Neuronal stem cell (in vitro differentiated cells): ENCODE measurements at regions not wholly inside any gene's neighbourhood (a gene's known extent, or its start where the extent isn't known, plus 50 kb on each side); places are given as distances from the start of the nearest gene placed in this dataset.

Experiments
- DNase-seq: peaks from one replicate; pipeline ENCODE4 v3.0.0-alpha.2; 2013; ENCODE audit warnings: low spot score
- H2AFZ ChIP-seq: one replicate; pipeline ENCODE4 v1.6.1; 2013; ENCODE audit warnings: mild to moderate bottlenecking, low read length, inconsistent platforms
- H2AK5ac ChIP-seq: 2 replicates; pipeline ENCODE4 v1.6.1; 2013; ENCODE audit warnings: low read depth, mild to moderate bottlenecking, inconsistent platforms, low read length, moderate library complexity, mixed read lengths
- H2BK120ac ChIP-seq: 2 replicates; pipeline ENCODE4 v1.6.1; 2013; ENCODE audit warnings: low read depth, mild to moderate bottlenecking, inconsistent platforms, low read length, moderate library complexity, mixed read lengths
- H2BK12ac ChIP-seq: one replicate; pipeline ENCODE4 v1.6.1; 2013; ENCODE audit warnings: low read length, inconsistent platforms
- H2BK15ac ChIP-seq: 2 replicates; pipeline ENCODE4 v1.6.1; 2013; ENCODE audit warnings: mild to moderate bottlenecking, low read length, inconsistent platforms, mixed read lengths
- H2BK5ac ChIP-seq: one replicate; pipeline ENCODE4 v1.6.1; 2013; ENCODE audit warnings: inconsistent platforms, mild to moderate bottlenecking, low read length, moderate library complexity
- H3K14ac ChIP-seq: one replicate; pipeline ENCODE4 v1.6.1; 2013; ENCODE audit warnings: low read length, inconsistent platforms
- H3K18ac ChIP-seq: 2 replicates; pipeline ENCODE4 v1.6.1; 2013; ENCODE audit warnings: low read length, inconsistent platforms
- H3K23ac ChIP-seq: 2 replicates; pipeline ENCODE4 v1.6.1; 2013; ENCODE audit warnings: low read depth, mild to moderate bottlenecking, mixed read lengths, low read length, inconsistent platforms; ENCODE audit not compliant: poor library complexity
- H3K27ac ChIP-seq: replicated peaks from 3 replicates; pipeline ENCODE4 v1.5.1; 2013; ENCODE audit warnings: low read length, inconsistent platforms
- H3K27me3 ChIP-seq, 3 experiments: 2 replicates each; pipeline ENCODE4 v1.6.1; 2013; ENCODE audit warnings: low read length in 3 of 3, mild to moderate bottlenecking in 2 of 3, inconsistent platforms in 1 of 3, low read depth in 1 of 3, mixed read lengths in 1 of 3, moderate library complexity in 1 of 3; ENCODE audit not compliant: control insufficient read depth in 3 of 3, insufficient read depth in 3 of 3
- H3K36me3 ChIP-seq, 2 donors: replicated peaks in 1 of 2; 2 replicates each; pipeline ENCODE4 v1.6.1; 2013; ENCODE audit warnings: low read length in 2 of 2; ENCODE audit not compliant: control insufficient read depth in 2 of 2, insufficient read depth in 2 of 2
- H3K4ac ChIP-seq: 2 replicates; pipeline ENCODE4 v1.6.1; 2013; ENCODE audit warnings: inconsistent platforms, mild to moderate bottlenecking, low read length, moderate library complexity
- H3K4me1 ChIP-seq, 2 donors: 1 replicate in 1 of 2; 2 replicates in 1 of 2; pipeline ENCODE4 v1.6.1; 2013; ENCODE audit warnings: low read length in 2 of 2, low read depth in 1 of 2; ENCODE audit not compliant: control insufficient read depth in 2 of 2, insufficient read depth in 1 of 2
- H3K4me2 ChIP-seq: one replicate; pipeline ENCODE4 v1.6.1; 2013; ENCODE audit warnings: mild to moderate bottlenecking, low read length, inconsistent platforms; ENCODE audit not compliant: insufficient read depth, poor library complexity, severe bottlenecking
- H3K4me3 ChIP-seq, 2 donors: 2 replicates each; pipeline ENCODE4 v1.5.1; 2013; ENCODE audit warnings: low read length in 2 of 2, mild to moderate bottlenecking in 2 of 2, inconsistent platforms in 1 of 2, moderate library complexity in 1 of 2
- H3K79me1 ChIP-seq: one replicate; pipeline ENCODE4 v1.6.1; 2013; ENCODE audit warnings: low read depth, mild to moderate bottlenecking, inconsistent platforms, low read length, moderate library complexity
- H3K9ac ChIP-seq: one replicate; pipeline ENCODE4 v1.6.1; 2013; ENCODE audit warnings: mild to moderate bottlenecking, low read depth, low read length, inconsistent platforms; ENCODE audit not compliant: poor library complexity
- H3K9me3 ChIP-seq, 2 donors: replicated peaks in 1 of 2; 2 replicates each; pipeline versions ENCODE3 to v1.6.1; 2013; ENCODE audit warnings: low read length in 2 of 2, mild to moderate bottlenecking in 2 of 2, inconsistent platforms in 1 of 2, low read depth in 1 of 2, mixed read lengths in 1 of 2, moderate library complexity in 1 of 2; ENCODE audit not compliant: control insufficient read depth in 2 of 2, insufficient read depth in 1 of 2
- H4K8ac ChIP-seq: one replicate; pipeline ENCODE4 v1.6.1; 2013; ENCODE audit warnings: low read depth, mild to moderate bottlenecking, inconsistent platforms, low read length, moderate library complexity
- H4K91ac ChIP-seq: one replicate; pipeline ENCODE4 v1.6.1; 2013; ENCODE audit warnings: low read length, low read depth, mild to moderate bottlenecking, inconsistent platforms; ENCODE audit not compliant: poor library complexity
- WGBS, 2 donors: extraction: QIAGEN DNeasy Blood & Tissue Kit; methylation state at CpG; one replicate each; pipeline ENCODE4 v1.1.7; 2013; ENCODE audit warnings: missing lambda C conversion rate in 2 of 2, mixed read lengths in 1 of 2; ENCODE audit not compliant: insufficient read length in 2 of 2, insufficient replicate concordance in 1 of 2; ENCODE audit errors: extremely low coverage in 2 of 2; 5-methylcytosine and 5-hydroxymethylcytosine counted together

DNA sequence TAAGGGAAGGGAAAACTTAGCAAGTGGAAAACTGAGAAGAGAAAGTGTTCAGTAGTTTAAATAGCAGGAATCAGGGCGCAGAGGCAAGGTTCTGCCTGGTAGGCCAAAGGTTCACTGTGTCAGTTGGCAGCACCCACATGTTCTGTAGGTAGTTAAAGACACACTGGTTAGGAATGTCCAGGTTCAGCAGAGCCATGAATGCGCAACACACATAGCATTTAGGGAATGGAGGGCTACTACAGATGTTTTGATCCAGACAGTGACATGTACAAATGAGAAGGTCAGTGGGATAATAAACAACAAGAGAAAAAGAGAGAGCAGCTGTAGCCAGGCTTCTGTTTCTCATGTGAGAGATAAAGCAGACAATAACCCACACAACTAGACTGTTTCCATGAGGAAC is 56.2 kb upstream of the ARHGAP42 start:
- Histone ChIP-seq H4K8ac (no peak overlapping the region), H3K27ac (no peak overlapping the region), H3K23ac (no peak overlapping the region), H3K14ac (no peak overlapping the region), H4K91ac (no peak overlapping the region), H2BK15ac (no peak overlapping the region), H3K4me3 (no peak overlapping the region), H3K4ac (no peak overlapping the region), H3K27me3 (no peaks in the 10 kb centered on the region), H3K9me3 (no peaks in the 10 kb centered on the region), H3K18ac (no peak overlapping the region), H2BK12ac (no peak overlapping the region), H3K4me1 (peaks cover 0 to 3% of the 10 kb centered on the region in 2 donors), H3K9ac (no peak overlapping the region), H2BK120ac (no peak overlapping the region), H2BK5ac (no peak overlapping the region), H2AFZ (no peak overlapping the region), H3K36me3 (no peaks in the 10 kb centered on the region), H3K4me2 (no peak overlapping the region), H3K79me1 (no peaks in the 10 kb centered on the region), H2AK5ac (no peak overlapping the region)
- no CpG with 5 or more reads among the region's 2 CpGs for WGBS, 2 donors
- DNase-seq = no peak

DNA sequence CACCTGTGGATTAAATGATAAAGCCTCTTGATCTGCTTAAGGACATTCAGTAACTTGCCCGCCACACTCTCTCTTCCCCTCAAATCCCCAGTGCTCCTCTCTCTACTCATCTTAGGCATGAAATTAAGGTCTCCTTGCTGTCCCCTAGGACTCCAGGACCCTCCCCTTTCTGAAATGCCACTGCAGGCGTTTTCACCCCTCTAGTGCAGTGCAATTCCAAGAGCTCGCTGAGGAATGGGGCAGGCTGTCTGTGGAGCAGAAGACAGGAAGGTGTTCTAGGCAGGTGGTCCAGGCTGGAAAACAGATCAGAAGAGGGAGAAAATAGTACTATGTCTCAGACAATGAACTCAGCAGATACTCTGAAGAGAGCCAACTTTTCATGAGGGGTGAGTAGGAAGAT is 55.8 kb upstream of the ARHGAP42 start:
- Histone ChIP-seq H3K4ac (no peak overlapping the region), H2AFZ (no peak overlapping the region), H3K4me2 (no peak overlapping the region), H3K18ac (no peak overlapping the region), H3K4me3 (no peak overlapping the region), H2BK15ac (no peak overlapping the region), H2AK5ac (no peak overlapping the region), H3K9me3 (no peaks in the 10 kb centered on the region), H3K27me3 (no peaks in the 10 kb centered on the region), H3K79me1 (no peaks in the 10 kb centered on the region), H3K14ac (no peak overlapping the region), H2BK5ac (no peak overlapping the region), H2BK12ac (no peak overlapping the region), H4K8ac (no peak overlapping the region), H3K9ac (no peak overlapping the region), H4K91ac (no peak overlapping the region), H3K4me1 (peaks cover 0 to 3% of the 10 kb centered on the region in 2 donors), H3K23ac (no peak overlapping the region), H2BK120ac (no peak overlapping the region), H3K27ac (no peak overlapping the region), H3K36me3 (no peaks in the 10 kb centered on the region)
- no peak for DNase-seq
- WGBS, 2 donors = no CpG with 5 or more reads among the region's 3 CpGs

GRCh38 chr11:100632941-100633452 is 54.1 kb upstream of the ARHGAP42 start:
- H3K4ac ChIP-seq = no peak overlapping the region
- H3K23ac ChIP-seq = no peak overlapping the region
- no peak overlapping the region for H2AK5ac ChIP-seq
- no peak overlapping the region for H3K14ac ChIP-seq
- H3K4me2 ChIP-seq = no peak overlapping the region
- no peak overlapping the region for H2BK5ac ChIP-seq
- no peaks in the 10 kb centered on the region for H3K79me1 ChIP-seq
- no peaks in the 10 kb centered on the region for H3K36me3 ChIP-seq
- H3K27ac ChIP-seq = no peak overlapping the region
- no peak overlapping the region for H4K91ac ChIP-seq
- no peak overlapping the region for H3K9ac ChIP-seq
- no CpG with 5 or more reads among the region's 5 CpGs for WGBS, 2 donors
- H4K8ac ChIP-seq = no peak overlapping the region
- no peak overlapping the region for H3K18ac ChIP-seq
- no peak overlapping the region for H2BK12ac ChIP-seq
- peaks cover 0 to 3% of the 10 kb centered on the region in 2 donors for H3K4me1 ChIP-seq
- H3K9me3 ChIP-seq = no peaks in the 10 kb centered on the region
- H2BK15ac ChIP-seq = no peak overlapping the region
- no peaks in the 10 kb centered on the region for H3K27me3 ChIP-seq
- H3K4me3 ChIP-seq = no peak overlapping the region
- no peak for DNase-seq
- H2BK120ac ChIP-seq = no peak overlapping the region
- no peak overlapping the region for H2AFZ ChIP-seq

DNA sequence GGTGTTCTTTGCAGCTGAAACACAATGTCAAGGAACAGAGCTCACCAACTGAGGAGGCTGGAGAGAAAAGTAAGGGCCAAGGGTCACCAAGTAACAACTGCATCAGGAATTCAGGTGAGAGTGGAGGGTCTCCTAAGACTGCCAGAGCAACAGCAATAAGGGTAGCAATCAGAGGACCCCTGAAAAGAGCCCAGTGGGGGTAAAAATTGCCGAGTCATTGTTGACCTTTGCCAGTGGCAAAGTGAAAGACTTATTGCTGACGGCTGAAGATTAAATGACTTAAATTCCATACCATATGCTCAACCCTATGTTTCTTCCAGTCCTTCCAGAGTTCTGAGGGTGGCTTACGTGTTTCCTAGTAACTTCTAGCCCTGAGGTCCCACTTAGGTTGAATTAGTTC is 51.9 kb upstream of the ARHGAP42 start:
- no peaks in the 10 kb centered on the region for H3K79me1 ChIP-seq
- WGBS, 2 donors = no CpG with 5 or more reads among the region's 3 CpGs

More for the DNA sequence above, 51.9 kb upstream of the ARHGAP42 start:
- Histone ChIP-seq H3K36me3 (no peaks in the 10 kb centered on the region), H2AFZ (no peak overlapping the region), H3K18ac (peak overlapping the region; percentile 9), H3K14ac (no peak overlapping the region), H2BK15ac (no peak overlapping the region), H3K27me3 (no peaks in the 10 kb centered on the region), H2AK5ac (no peak overlapping the region), H3K4me1 (peaks cover 3 to 4% of the 10 kb centered on the region in 2 donors), H3K9ac (no peak overlapping the region), H3K4me3 (no peak overlapping the region), H3K4me2 (no peak overlapping the region), H3K23ac (no peak overlapping the region), H3K9me3 (no peaks in the 10 kb centered on the region), H4K91ac (no peak overlapping the region), H3K4ac (no peak overlapping the region), H2BK120ac (no peak overlapping the region), H2BK12ac (no peak overlapping the region), H4K8ac (no peak overlapping the region), H2BK5ac (no peak overlapping the region), H3K27ac (no peak overlapping the region)
- DNase-seq = no peak
